AG10803 (cell line): ENCODE measurements at regions not wholly inside any gene's neighbourhood (a gene's known extent, or its start where the extent isn't known, plus 50 kb on each side); places are given as distances from the start of the nearest gene placed in this dataset.

Source experiments
- DNase-seq: peaks from one replicate; pipeline ENCODE4 v3.0.0; 2010; ENCODE audit warnings: low read depth
- H3K4me3 ChIP-seq: 2 replicates; pipeline ENCODE4 v1.5.1; 2011; ENCODE audit warnings: mild to moderate bottlenecking, low read length, control low read depth
- TF ChIP-seq, protein P1 (sequence below): conservative IDR thresholded peaks from 2 replicates; pipeline ENCODE4 v1.5.1; 2011; ENCODE audit warnings: mild to moderate bottlenecking, low read length, control low read depth, inconsistent platforms

DNA sequence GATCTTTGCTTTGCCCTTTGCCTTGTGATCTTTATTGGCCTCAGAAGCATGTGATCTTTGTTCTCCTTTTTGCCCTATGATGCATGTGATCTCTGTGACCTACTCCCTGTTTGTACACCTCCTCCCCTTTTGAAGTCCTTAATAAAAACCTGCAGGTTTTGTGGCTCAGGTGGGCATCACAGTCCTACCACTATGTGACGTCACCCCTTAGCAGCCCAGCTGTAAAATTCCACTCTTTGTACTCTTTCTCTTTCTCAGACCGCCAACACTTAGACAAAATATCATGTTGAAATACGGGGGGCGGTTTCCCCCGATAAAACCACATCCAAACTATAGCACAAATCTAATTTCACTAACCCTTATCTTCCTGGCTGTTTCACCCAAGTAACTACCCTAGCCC lies 76.7 kb upstream of the RAPGEF4 start:
- no peak for DNase-seq
- no peak overlapping the region for H3K4me3 ChIP-seq

DNA sequence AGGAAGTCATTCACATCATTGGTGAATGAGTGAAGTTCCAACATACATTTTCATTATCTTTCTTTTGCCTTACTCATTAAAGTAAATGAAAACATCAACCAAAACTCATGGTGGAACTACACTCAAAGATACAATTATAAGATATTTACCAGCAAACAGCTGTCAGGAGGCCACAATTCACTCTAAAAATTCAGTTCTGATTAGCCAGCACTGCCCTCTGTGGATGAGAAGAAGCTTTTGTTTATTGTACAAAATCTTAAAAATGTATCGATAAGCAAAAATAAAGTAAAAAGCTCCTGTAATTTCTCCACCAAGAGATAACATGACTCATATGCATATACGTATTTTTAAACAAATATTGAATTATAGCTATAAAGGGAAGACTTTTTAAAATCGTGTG lies 73.5 kb upstream of the RAPGEF4 start:
- DNase-seq: no peak
- H3K4me3 ChIP-seq: no peak overlapping the region
- TF ChIP-seq, protein P1, sequence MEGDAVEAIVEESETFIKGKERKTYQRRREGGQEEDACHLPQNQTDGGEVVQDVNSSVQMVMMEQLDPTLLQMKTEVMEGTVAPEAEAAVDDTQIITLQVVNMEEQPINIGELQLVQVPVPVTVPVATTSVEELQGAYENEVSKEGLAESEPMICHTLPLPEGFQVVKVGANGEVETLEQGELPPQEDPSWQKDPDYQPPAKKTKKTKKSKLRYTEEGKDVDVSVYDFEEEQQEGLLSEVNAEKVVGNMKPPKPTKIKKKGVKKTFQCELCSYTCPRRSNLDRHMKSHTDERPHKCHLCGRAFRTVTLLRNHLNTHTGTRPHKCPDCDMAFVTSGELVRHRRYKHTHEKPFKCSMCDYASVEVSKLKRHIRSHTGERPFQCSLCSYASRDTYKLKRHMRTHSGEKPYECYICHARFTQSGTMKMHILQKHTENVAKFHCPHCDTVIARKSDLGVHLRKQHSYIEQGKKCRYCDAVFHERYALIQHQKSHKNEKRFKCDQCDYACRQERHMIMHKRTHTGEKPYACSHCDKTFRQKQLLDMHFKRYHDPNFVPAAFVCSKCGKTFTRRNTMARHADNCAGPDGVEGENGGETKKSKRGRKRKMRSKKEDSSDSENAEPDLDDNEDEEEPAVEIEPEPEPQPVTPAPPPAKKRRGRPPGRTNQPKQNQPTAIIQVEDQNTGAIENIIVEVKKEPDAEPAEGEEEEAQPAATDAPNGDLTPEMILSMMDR: no peak

More for the DNA sequence above, 76.7 kb upstream of the RAPGEF4 start:
- TF ChIP-seq, protein P1: no peak

DNA sequence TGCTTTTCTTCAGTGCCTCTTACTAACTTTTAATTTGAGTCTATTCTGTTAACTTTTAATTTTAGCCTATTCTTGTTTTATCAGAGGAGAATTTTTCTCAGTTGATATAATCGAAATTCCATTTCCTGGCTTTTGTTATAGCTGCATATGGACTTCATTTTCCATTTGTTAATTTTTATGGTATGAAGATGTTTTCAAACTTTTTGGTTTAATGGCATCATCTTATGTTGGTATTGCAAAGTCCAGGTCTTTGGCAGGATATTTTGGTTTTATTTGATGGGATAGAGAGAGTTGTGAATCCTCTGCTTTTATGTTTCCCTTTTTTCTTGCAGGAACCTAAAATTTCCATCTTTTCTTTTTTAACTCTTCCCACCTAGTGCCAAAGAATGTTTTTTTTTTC lies 70.9 kb upstream of the RAPGEF4 start:
- H3K4me3 ChIP-seq: no peak overlapping the region
- TF ChIP-seq, protein P1: no peak
- peak; percentile 68 for DNase-seq

DNA sequence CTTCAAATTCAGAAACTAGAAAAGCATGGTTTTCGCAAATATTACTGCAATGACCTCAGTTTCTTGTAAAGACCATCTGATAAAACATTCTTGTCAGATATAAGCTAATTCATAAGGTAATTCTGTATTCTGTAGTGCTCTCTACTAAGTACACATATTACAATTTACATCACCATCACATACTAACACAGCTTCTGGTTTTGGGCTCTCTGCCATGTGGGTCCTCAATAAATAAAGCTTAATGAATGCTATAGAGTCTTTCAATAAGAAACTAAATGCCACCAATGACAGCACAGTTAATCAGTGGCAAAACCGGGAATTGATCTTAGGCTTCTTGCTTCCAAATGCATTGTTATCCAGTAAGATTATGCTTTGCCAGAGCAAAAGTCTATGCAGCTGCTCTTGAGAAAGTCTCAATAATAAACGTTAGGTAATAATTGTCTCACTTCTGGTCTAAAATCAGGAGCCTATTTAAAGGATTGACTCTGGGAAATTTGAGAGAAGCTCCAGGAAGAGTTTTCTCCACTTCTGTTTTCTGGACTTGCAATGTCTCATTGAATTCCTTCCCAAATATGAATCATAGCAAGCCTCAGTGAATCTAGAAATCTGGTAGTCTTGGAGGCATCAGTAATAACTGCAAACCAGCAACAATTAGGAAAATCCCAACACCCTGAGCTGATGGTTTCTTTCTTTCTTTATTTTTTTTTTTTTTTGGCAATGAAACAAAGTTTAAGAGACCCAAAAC lies 67.9 kb upstream of the RAPGEF4 start:
- DNase-seq: peak; percentile 60
- no peak overlapping the region for H3K4me3 ChIP-seq
- TF ChIP-seq, protein P1: no peak

DNA sequence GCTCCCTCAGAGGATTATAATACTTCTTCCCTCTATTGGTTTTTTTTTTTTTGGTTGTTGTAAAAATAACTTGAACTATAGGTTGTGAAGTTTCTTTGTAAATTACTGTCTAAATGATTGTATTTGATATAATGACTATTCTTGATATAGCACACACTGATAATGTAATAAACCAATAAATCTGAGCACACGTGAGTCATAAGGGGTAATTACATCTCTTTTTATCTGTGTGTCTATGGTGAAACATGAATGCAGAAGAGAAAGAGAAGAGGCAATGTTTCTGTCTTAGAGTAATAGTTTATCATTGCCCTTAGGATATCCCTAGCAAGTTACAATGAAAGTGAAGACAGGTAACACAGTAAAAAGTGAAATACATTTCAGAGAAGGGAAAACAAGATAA lies 64.1 kb upstream of the RAPGEF4 start:
- TF ChIP-seq, protein P1: no peak
- DNase-seq: no peak
- H3K4me3 ChIP-seq: no peak overlapping the region

DNA sequence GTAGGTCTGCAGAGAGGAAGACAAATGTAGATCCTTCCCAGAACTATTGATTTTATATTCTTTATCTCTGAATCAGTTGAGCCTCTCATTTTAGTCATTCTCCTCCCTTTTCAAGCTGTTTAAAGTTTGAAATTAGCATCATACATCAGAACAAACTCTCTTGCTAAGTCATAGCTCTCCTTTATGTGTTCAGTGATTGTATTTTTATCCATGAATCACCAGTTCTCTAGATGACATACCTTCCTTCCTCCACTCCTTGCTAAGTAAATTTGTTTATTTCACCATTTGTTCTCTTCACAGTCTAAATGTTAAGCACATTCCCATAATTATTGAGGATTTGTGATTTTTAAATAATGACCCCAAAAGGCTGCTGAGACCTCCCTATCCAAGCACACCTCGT lies 63.5 kb upstream of the RAPGEF4 start:
- no peak for DNase-seq
- H3K4me3 ChIP-seq: no peak overlapping the region
- TF ChIP-seq, protein P1: no peak

DNA sequence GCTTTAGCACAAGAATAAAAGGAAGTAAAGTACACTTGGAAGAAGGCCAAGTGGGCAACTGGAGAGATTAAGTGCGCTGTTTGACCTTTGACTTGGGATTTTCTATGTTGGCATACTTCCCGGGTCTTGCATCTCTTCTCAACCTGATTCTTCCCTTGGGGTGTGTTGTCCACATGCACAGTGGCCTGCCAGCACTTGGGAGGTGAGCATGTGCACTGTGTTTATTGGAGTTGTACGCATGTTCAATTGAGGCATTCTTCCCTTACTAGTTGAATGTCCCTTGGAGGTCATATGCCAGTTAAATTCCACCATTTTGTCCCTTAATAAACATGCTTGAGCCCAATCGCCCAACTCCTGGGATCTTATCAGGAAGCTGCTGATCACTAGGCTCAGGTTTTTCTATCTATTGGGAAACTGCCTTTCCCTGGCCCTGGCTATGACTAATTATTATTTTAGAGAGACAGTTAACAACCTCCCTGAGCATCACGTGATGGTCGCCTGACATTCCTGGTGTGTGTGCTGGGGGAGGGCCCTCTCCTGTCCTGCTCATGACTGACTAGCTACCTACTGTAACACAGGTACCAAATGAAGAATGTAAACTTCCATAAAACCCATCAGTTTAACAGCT lies 62.5 kb upstream of the RAPGEF4 start:
- DNase-seq: no peak
- no peak overlapping the region for H3K4me3 ChIP-seq
- TF ChIP-seq, protein P1: no peak
